SK-N-MC (cell line): ENCODE measurements at regions not wholly inside any gene's neighbourhood (a gene's known extent, or its start where the extent isn't known, plus 50 kb on each side); places are given as distances from the start of the nearest gene placed in this dataset.

ENCODE experiments used
- EZH2 ChIP-seq: fragments of 200-600 bp; sonication (generic); IDR thresholded peaks from one replicate; pipeline ENCODE4 v1.6.1; 2017; ENCODE audit warnings: antibody characterized with exemption
- POLR2AphosphoS5 ChIP-seq: IDR thresholded peaks from 2 replicates; pipeline ENCODE4 v1.6.1; 2012; ENCODE audit warnings: mild to moderate bottlenecking, low read depth, low read length, borderline replicate concordance

DNA sequence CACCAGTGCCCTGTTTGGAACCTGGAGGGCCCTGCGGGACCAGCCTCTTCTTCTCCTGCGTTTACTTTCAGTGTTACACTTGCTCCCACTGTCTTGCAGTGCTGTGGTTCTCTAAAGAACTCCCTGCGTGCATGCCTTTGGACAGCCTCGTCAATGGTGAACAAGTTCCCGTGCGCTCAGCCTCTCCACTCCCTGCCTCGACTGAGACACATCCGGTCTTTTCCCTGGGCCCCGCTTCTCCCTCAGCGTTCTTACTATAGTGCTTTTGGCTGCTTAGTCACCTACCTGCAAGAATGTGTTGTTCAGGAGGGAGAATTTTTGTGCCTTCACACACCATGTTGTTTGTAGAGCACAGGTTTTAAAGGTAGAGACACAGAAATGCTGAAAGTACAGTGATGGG lies 520.7 kb upstream of the MKI67 start:
- TF ChIP-seq POLR2AphosphoS5 (no peak), EZH2 (no peak)
